Testis (tissue), 2 donors: ENCODE measurements at regions not wholly inside any gene's neighbourhood (a gene's known extent, or its start where the extent isn't known, plus 50 kb on each side); places are given as distances from the start of the nearest gene placed in this dataset.

Experiments used
- CTCF ChIP-seq, 3 experiments: fragments of 450-650 bp in 2 of 3; fragments of 200-600 bp in 1 of 3; sonication (generic) in 1 of 3; IDR thresholded peaks; one replicate each; pipeline ENCODE4 v1.5.1; 2016 to 2019; ENCODE audit warnings: antibody characterized with exemption in 3 of 3, mild to moderate bottlenecking in 2 of 3, moderate library complexity in 1 of 3
- POLR2A ChIP-seq: fragments of 450-650 bp; IDR thresholded peaks from one replicate; pipeline ENCODE4 v1.6.1; 2017; ENCODE audit warnings: antibody characterized with exemption, mild to moderate bottlenecking, moderate library complexity

DNA sequence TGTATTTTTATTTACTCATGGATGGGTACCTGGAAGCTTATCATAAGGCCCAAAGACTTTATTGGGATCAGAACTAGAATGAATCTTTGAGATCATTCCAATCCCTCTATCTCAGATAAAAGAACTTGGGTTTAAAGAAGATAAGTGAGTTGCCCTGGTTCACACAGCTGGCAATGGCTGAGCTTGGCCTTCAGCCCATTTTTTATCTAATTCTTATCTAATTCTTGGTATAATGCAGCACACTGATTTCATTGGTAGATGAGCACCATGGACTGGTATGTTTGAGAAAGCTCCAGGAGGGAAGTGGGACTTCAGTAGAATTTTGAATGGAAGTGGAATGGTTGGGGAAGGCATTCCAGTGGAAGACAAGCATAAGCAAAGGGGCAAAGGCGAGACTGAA lies 558.9 kb downstream of the REEP3 start:
- TF ChIP-seq CTCF (IDR thresholded peaks at IDR 0.05): no peak
- TF ChIP-seq POLR2A: no peak
